ENCODE measurements at regions not wholly inside any gene's neighbourhood (a gene's known extent, or its start where the extent isn't known, plus 50 kb on each side); places are given as distances from the start of the nearest gene placed in this dataset.

GRCh38 chr12:60849723-60850122 is 1253.9 kb downstream of the SLC16A7 start:
- no peak for DNase-seq (ENCODE audit: low read depth, low spot score)

GRCh38 chr12:60853407-60853806 is 1257.6 kb downstream of the SLC16A7 start:
- DNase-seq (ENCODE audit: low read depth, low spot score), result no peak

- no peak for DNase-seq (ENCODE audit: low read depth, low spot score)
These were observed 1267.6 kb downstream of the SLC16A7 start for GRCh38 chr12:60863421-60863820.

DNA sequence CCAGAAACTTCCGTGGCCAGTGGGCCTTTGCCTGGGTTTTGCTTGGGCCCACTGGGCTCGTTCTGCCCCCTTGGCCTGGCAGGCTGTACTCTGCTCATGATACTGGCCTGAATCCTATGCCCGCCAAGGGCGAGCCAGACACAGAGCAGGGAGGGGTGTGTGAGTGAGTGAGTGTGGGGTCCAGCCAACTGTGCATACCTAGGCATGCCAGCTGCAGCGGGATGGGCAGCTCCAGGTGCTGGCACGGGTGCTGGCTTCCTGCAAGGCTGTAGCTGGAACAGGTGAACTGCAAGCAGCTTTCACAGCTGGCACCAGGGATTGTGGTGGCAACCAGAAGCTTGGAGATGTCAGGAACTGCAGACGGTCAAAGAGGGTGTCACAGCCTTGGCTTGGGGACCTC is 1276.4 kb downstream of the SLC16A7 start:
- no peak for DNase-seq (ENCODE audit: low read depth, low spot score)

- peak; percentile 47 for DNase-seq (ENCODE audit: low read depth, low spot score)
These were observed 1277.3 kb downstream of the SLC16A7 start for GRCh38 chr12:60872850-60873713.

DNA sequence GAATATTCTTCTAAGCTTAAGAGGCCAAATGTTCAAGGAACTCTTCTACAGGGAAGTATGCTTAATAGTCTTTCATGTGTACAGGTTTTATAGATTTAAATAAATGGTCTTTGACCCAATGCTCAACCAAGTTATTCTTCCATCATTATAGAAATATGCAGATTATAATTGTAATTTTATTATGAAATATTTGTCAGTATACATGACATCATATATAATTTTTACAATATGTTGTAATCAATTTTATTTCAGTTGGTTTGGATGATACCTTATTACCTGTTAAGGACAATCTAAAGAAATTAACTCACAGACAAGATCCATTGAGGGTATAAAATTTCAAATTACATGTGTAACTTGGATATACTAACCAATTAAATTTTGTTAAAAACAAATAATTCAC is 1278.3 kb downstream of the SLC16A7 start:
- no peak for DNase-seq (ENCODE audit: low read depth, low spot score)

DNA sequence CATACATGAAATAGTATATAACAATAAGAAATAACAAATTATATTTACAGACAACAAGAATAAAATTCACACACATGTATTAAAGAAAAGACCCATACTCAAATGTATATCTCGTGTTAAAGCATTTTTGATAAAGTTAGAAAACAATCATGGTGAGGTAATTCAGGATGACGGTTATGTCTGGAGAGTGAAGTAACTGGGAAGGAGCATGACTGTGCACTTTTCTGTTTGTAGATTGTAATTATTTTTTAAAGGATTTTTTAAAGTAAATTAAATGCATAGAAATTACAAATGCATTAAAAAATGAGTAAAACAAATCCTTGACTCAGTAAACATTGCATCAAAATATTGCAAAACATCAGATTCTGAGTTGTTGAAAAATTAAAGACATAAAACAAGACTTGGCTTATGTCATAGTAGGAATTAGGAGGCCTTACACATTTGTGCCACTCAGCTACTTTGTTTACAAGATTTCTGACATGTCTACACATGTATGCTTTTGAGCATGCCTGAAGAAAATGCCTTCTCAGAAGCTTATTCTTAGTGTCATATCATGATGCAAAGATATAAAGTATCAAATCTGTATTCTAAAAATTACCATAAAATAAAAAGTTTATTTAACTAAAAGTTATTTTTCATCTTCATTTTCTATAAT is 1325.1 kb downstream of the SLC16A7 start:
- no peak for DNase-seq (ENCODE audit: low read depth, low spot score)

DNA sequence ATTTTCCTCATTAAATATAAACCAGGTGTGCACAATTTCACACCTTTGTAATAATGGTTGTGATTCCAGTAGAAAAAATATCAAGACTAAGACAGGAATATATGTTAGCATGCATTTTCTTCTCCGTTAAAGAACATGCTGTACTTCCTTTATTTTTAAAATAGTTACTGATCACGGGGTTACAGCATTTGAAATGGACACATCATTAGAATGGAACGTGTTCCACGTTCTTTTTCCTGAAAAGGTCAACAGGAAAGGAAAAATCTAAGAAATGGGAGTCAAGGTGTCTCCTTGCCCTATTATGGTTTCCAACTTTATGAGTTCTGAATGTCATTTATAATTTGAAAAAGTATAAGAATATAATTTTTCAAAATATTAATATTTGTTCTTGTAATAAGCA is 1325.7 kb downstream of the SLC16A7 start:
- DNase-seq (ENCODE audit: low read depth, low spot score), result no peak

- DNase-seq (ENCODE audit: low read depth, low spot score), result no peak
These were observed 1330.4 kb downstream of the SLC16A7 start for GRCh38 chr12:60926256-60926655.

GRCh38 chr12:60930151-60930550 is 1330.1 kb upstream of the USP15 start:
- DNase-seq (ENCODE audit: low read depth, low spot score), result no peak

DNA sequence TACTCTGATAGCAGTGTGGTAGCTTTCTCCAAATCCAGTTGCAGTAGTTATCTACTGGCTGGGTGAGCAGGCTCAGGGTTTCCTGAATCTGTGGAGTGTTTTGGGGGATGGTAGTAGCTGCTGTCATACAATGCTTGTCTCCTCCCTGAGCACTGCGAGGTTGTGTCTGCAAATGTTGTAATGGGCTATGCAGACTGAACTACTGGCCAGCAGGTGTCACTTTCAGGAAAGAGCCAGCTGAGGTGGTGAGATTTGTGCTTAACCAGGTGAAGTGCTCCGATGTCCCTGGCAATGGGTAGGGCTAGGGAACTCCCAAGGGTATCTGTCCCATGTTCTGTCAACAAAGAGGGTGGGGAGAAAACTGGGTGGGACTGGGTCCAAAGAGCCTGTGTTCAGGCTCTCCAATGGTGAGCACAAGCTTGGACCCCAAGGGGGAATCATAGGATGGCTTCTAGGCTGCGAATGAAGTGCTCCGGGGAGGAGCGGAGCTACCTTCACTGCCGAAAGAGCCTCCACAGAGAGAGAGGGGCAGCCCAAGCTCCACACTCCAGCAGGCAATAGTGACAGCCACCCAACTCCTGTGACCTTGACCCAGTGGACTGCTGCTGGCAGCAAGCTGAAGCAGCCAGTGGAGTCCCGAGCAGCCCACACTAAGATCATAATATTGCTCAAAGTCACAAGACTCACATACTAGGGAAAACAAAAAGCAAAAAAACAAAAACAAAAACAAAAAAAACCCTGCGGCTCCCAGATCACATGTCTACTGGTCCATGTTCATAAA is 1324.0 kb upstream of the USP15 start:
- no peak for DNase-seq (ENCODE audit: low read depth, low spot score)

DNA sequence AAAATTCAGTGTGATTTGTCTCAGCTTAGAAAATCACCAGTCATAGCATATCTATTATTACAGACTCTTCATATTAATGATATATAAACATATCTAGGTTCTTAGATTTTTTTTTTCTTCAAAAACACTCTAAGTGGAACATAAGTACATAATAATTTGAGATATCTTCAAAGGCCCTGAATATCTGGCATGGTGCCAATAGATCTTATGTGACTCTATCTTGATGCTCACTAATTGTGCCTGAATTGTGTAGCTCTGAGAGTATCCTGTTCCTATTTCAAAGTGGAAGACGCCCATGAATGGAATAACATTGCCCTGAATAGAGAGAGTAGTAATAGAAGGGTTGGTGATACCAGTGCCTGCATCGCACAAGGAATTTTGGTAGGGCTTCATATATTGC is 1312.7 kb upstream of the USP15 start:
- no peak for DNase-seq (ENCODE audit: low read depth, low spot score)

DNA sequence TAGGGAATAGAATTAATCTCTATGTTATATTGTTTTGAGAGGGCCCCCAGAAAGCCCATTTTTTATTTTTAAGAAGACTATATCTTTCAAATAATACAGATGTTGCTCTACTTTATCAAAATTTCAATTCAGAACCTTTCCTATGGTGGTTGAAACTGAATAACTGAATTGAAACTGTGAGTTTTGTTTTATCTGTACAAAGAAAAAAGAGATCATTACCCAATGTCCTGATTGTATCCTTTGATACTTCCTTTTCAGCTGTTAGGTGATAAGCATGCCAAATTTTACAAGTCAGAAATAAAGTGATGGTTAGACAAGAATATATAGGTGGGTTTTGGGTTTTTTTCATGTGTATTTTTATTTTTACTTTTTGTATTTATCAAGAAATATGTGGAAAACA is 1293.1 kb upstream of the USP15 start:
- DNase-seq (ENCODE audit: low read depth, low spot score), result no peak

- DNase-seq (ENCODE audit: low read depth, low spot score), result no peak
These were observed 1282.2 kb upstream of the USP15 start for GRCh38 chr12:60977966-60978365.

- no peak for DNase-seq (ENCODE audit: low read depth, low spot score)
These were observed 1279.6 kb upstream of the USP15 start for GRCh38 chr12:60980558-60980957.

DNA sequence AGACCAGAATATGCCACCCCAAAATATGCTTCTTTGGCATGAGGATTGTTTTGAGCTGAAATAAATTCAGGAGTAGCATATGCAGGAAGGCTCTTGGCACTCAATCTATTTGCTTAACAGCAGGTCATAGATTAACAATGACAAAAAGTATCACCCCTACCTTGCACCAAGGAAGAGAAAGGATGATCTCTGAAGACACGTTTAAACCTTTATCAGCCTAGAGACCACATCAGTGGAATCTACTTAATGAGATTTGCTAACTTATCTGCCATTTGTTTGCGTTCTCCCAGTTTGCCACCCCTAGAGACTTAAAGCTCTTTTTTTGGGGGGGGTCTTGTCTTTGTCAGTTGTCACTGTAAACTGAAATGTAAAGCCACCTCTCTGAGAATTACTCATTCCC is 1278.7 kb upstream of the USP15 start:
- no peak for DNase-seq (ENCODE audit: low read depth, low spot score)

- no peak for DNase-seq (ENCODE audit: low read depth, low spot score)
These were observed 1268.1 kb upstream of the USP15 start for GRCh38 chr12:60992087-60992486.

DNA sequence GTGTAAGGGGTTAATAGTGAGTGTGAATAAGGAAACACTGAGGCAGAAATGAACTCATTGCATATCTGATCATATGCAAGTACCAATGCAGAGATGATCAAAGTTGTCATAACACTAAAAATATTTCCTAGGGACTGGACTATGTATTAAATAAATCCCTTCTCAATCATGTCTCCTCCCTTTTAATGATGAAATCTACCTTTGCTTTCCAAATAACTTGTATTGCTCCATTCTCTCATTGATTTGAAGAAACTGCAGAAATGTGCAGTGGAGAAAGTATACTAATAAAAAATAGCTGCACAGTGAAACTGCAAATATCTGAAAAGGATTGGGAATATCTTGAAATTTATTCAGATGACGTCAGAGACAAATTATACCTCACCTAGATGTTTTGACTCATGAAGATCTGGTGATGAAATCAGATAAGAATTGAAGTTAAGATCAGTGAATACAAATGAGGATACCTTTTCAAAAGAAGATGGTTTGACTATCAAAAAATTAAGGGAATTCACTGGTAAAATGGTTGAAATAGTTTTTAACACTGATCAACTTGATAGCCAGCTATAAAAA is 1264.9 kb upstream of the USP15 start:
- no peak for DNase-seq (ENCODE audit: low read depth, low spot score)

- no peak for DNase-seq (ENCODE audit: low read depth, low spot score)
These were observed 1262.3 kb upstream of the USP15 start for GRCh38 chr12:60997869-60998378.

GRCh38 chr12:61009192-61009591 is 1251.0 kb upstream of the USP15 start:
- peak; percentile 7 for DNase-seq (ENCODE audit: low read depth, low spot score)

GRCh38 chr12:61011767-61012423 is 1248.3 kb upstream of the USP15 start:
- no peak for DNase-seq (ENCODE audit: low read depth, low spot score)
